Muscle of arm (tissue), 1 donor: ENCODE measurements at regions not wholly inside any gene's neighbourhood (a gene's known extent, or its start where the extent isn't known, plus 50 kb on each side); places are given as distances from the start of the nearest gene placed in this dataset.

Experiments used
- DNase-seq: peaks from one replicate; pipeline ENCODE4 v3.0.0-alpha.2; 2013

GRCh38 chr15:45946111-45946510 is 311.3 kb downstream of the SQOR start:
- DNase-seq, result no peak

- no peak for DNase-seq
Observed at GRCh38 chr15:45948181-45948621, 313.4 kb downstream of the SQOR start.

GRCh38 chr15:45958924-45959323 is 324.1 kb downstream of the SQOR start:
- DNase-seq, result no peak

GRCh38 chr15:45962733-45963132 is 327.9 kb downstream of the SQOR start:
- no peak for DNase-seq

GRCh38 chr15:45970542-45970941 is 335.7 kb downstream of the SQOR start:
- no peak for DNase-seq

GRCh38 chr15:45980366-45980765 is 345.5 kb downstream of the SQOR start:
- no peak for DNase-seq

- no peak for DNase-seq
Observed at GRCh38 chr15:45981625-45982024, 346.8 kb downstream of the SQOR start.

- no peak for DNase-seq
Observed at GRCh38 chr15:45991863-45992262, 357.0 kb downstream of the SQOR start.

- no peak for DNase-seq
Observed at GRCh38 chr15:45993072-45993471, 358.2 kb downstream of the SQOR start.

GRCh38 chr15:45993508-45993907 is 358.7 kb downstream of the SQOR start:
- DNase-seq, result no peak

- DNase-seq, result no peak
Observed at GRCh38 chr15:45995800-45996199, 361.0 kb downstream of the SQOR start.

- DNase-seq, result no peak
Observed at GRCh38 chr15:46014532-46014931, 379.7 kb downstream of the SQOR start.

- no peak for DNase-seq
Observed at GRCh38 chr15:46034755-46035154, 399.9 kb downstream of the SQOR start.

- no peak for DNase-seq
Observed at GRCh38 chr15:46039703-46040102, 404.9 kb downstream of the SQOR start.

- DNase-seq, result no peak
Observed at GRCh38 chr15:46041905-46042304, 407.1 kb downstream of the SQOR start.

- DNase-seq, result peak; percentile 11
Observed at GRCh38 chr15:46059921-46060594, 425.2 kb downstream of the SQOR start.

GRCh38 chr15:46061002-46061401 is 426.2 kb downstream of the SQOR start:
- DNase-seq, result no peak

GRCh38 chr15:46077220-46077619 is 442.4 kb downstream of the SQOR start:
- no peak for DNase-seq

GRCh38 chr15:46079046-46079445 is 444.2 kb downstream of the SQOR start:
- DNase-seq, result no peak

GRCh38 chr15:46080016-46080415 is 445.2 kb downstream of the SQOR start:
- peak; percentile 31 for DNase-seq

- no peak for DNase-seq
Observed at GRCh38 chr15:46088486-46089445, 453.9 kb downstream of the SQOR start.

- DNase-seq, result no peak
Observed at GRCh38 chr15:46089467-46089935, 454.7 kb downstream of the SQOR start.

- DNase-seq, result no peak
Observed at GRCh38 chr15:46091860-46092450, 457.1 kb downstream of the SQOR start.
